Activated CD8-positive, alpha-beta T cell treated with anti-CD3 and anti-CD28 coated beads for 36 hours (primary cell): ENCODE measurements at regions not wholly inside any gene's neighbourhood (a gene's known extent, or its start where the extent isn't known, plus 50 kb on each side); places are given as distances from the start of the nearest gene placed in this dataset.
A peak's percentile ranks its signal among the peaks of the same experiment; 100 is the strongest.
"Not testable (repeated sequence)": the region's sequence is repeated elsewhere in the genome, so short reads cannot be mapped to it uniquely, and the experiment has no call there.

Source experiments
- ATAC-seq: fragments of 200-7000 bp; cut with Tn5 transposase; one replicate; pipeline ENCODE4 v1.10.0; 2021; ENCODE audit warnings: mild to moderate bottlenecking, moderate library complexity
- CTCF ChIA-PET: fragments of 350-600 bp; sonication (Branson Sonifier 250); formaldehyde crosslinking; loops from one replicate; lab custom pipeline; 2021; ENCODE audit warnings: antibody characterized with exemption; lab: Charles Lee
- POLR2A ChIA-PET: fragments of 350-600 bp; sonication (Branson Sonifier 250); formaldehyde crosslinking; loops from one replicate; lab custom pipeline; 2021; ENCODE audit warnings: antibody characterized with exemption; lab: Charles Lee
- DNase-seq: peaks from one replicate; pipeline ENCODE4 v3.0.0-alpha.2; 2020
- H3K27ac Mint-ChIP-seq: one replicate; pipeline ENCODE4 v1.8.0; 2021; ENCODE audit warnings: mild to moderate bottlenecking, mixed read lengths
- H3K27me3 Mint-ChIP-seq: one replicate; pipeline ENCODE4 v1.8.0; 2021; ENCODE audit warnings: mixed read lengths
- H3K36me3 Mint-ChIP-seq: one replicate; pipeline ENCODE4 v1.8.0; 2021; ENCODE audit warnings: low read depth, mixed read lengths
- H3K4me1 Mint-ChIP-seq: one replicate; pipeline ENCODE4 v1.8.0; 2021; ENCODE audit warnings: low read depth, mixed read lengths
- H3K4me3 Mint-ChIP-seq: one replicate; pipeline ENCODE4 v1.8.0; 2021; ENCODE audit warnings: mild to moderate bottlenecking, moderate library complexity, mixed read lengths
- H3K9me3 Mint-ChIP-seq: one replicate; pipeline ENCODE4 v1.8.0; 2021; ENCODE audit warnings: mixed read lengths
- CTCF ChIP-seq: fragments of 200-600 bp; IDR thresholded peaks from one replicate; pipeline ENCODE4 v1.8.0; 2022; ENCODE audit warnings: antibody characterized with exemption, mild to moderate bottlenecking
- intact Hi-C: fragments of 100-400 bp; cut with micrococcal nuclease; formaldehyde crosslinking; loops from one replicate; pipeline ENCODE4 v1.10.0; 2022

- ChIA-PET POLR2A (no interaction called here), CTCF (no interaction called here)
Measured at GRCh38 chr4:104915864-104916263, 230.8 kb upstream of the TET2 start.

DNA sequence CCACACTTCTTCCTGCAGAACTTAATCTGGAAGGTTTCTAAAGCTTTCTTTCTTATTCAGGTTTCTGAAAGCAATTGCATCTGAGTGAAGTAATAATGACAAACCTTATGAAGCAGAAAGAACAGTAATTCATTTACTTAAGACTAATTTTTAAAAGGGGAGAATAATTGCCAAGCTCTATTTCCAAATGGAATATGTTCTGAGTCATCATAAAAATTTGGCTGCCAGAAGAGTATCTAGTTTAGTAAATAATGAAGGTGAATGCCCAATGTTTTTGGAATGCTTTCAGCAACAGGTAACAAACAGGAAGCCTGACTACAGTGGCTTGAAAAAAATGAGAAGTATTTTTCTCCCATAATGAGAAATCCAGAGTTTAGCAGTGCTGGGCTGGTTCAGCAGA, 227.3 kb upstream of the TET2 start:
- Mint-ChIP-seq H3K4me1 (peaks cover 8% of the 10 kb centered on the region), H3K9me3 (no peaks in the 10 kb centered on the region), H3K27me3 (no peaks in the 10 kb centered on the region), H3K4me3 (no peak overlapping the region), H3K27ac (no peak overlapping the region), H3K36me3 (no peaks in the 10 kb centered on the region)
- intact Hi-C loops: no loop called here
- POLR2A ChIA-PET: no interaction called here
- CTCF ChIA-PET: interaction anchor here (0.8 to 2.3 kb wide), 3 partner anchors 8 to 554 kb away, joined by 3 to 8 read pairs (median 6); partner anchors contain the start of gene PPA2
- ATAC-seq: no peak
- no peak for DNase-seq
- TF ChIP-seq CTCF: no peak

More at GRCh38 chr4:104915864-104916263, 230.8 kb upstream of the TET2 start:
- H3K4me1 Mint-ChIP-seq: peaks cover 8% of the 10 kb centered on the region
- DNase-seq (no peak), ATAC-seq (no peak)
- H3K36me3 Mint-ChIP-seq: no peaks in the 10 kb centered on the region
- H3K27ac Mint-ChIP-seq: no peak overlapping the region
- H3K4me3 Mint-ChIP-seq: no peak overlapping the region
- no peak for TF ChIP-seq CTCF
- H3K9me3 Mint-ChIP-seq: peaks cover 2% of the 10 kb centered on the region
- intact Hi-C loops: no loop called here
- H3K27me3 Mint-ChIP-seq: no peaks in the 10 kb centered on the region

- POLR2A ChIA-PET: interaction anchor here (0.8 kb wide), 1 partner anchor 217 kb away, joined by 3 read pairs; no protein-coding TSS in a partner anchor
- no peak for TF ChIP-seq CTCF
- peaks cover 8% of the 10 kb centered on the region for H3K36me3 Mint-ChIP-seq
- H3K4me3 Mint-ChIP-seq: no peak overlapping the region
- DNase-seq: no peak
- intact Hi-C loops: loop anchor here (5.0 to 10.0 kb wide), 3 partner anchors 37 to 545 kb away; partner anchors contain the start of genes PPA2 and TET2
- CTCF ChIA-PET: interaction anchor here (1.2 kb wide), 1 partner anchor 10 kb away, joined by 3 read pairs; no protein-coding TSS in a partner anchor
- peaks cover 12% of the 10 kb centered on the region for H3K9me3 Mint-ChIP-seq
- H3K27me3 Mint-ChIP-seq: no peaks in the 10 kb centered on the region
- no peak overlapping the region for H3K27ac Mint-ChIP-seq
- H3K4me1 Mint-ChIP-seq: peaks cover 40% of the 10 kb centered on the region
- ATAC-seq: no peak
Measured at GRCh38 chr4:104930298-104930697, 216.4 kb upstream of the TET2 start.

DNA sequence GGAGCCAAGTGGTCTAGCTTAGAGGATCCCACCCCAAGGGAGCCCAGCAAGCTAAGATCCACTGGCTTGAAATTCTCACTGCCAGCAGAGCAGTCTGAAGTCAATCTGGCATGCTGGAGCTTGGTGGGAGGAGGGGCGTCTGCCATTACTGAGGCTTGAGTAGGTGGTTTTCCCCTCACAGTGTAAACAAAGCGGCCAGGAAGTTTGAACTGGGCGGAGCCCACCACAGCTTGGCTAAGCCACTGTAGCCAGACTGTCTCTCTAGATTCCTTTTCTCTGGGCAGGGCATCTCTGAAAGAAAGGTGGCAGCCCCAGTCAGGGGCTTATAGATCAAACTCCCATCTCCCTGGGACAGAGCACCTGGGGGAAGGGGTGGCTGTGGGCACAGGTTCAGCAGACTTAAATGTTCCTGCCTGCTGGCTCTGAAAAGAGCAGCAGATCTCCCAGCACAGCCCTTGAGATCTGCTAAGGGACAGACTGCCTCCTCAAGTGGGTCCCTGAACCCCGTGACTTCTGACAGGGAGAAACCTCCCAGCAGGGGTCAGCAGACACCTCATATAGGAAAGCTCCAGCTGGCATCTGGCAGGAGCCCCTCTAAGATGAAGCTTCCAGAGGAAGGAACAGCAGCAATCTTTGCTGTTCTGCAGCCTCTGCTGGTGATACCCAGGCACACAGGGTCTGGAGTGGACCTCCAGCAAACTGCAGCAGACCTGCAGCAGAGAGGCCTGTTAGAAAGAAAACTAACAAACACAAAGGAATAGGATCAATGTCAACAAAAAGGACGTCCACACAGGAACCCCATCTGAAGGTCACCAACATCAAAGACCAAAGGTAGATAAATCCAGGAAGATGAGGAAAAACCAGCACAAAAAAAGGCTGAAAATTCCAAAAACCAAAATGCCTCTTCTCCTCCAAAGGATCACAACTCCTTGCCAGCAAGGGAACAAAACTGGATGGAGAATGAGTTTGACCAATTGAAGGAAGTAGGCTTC, 215.6 kb upstream of the TET2 start:
- POLR2A ChIA-PET: interaction anchor here (0.6 to 1.1 kb wide), 3 partner anchors 10 to 290 kb away, joined by 3 read pairs; no protein-coding TSS in a partner anchor
- DNase-seq (peak; percentile 70), ATAC-seq (peak; percentile 49)
- intact Hi-C loops: loop anchor here (5.0 to 10.0 kb wide), 3 partner anchors 36 to 544 kb away; partner anchors contain the start of genes PPA2 and TET2
- CTCF ChIA-PET: interaction anchor here (0.6 to 1.2 kb wide), 4 partner anchors 10 to 523 kb away, joined by 3 read pairs; no protein-coding TSS in a partner anchor
- H3K27me3 Mint-ChIP-seq, H3K4me3 Mint-ChIP-seq, H3K36me3 Mint-ChIP-seq: not testable (repeated sequence)
- peaks cover 15% of the 10 kb centered on the region for H3K9me3 Mint-ChIP-seq
- peak; percentile 31 for TF ChIP-seq CTCF
- peak overlapping the region; percentile 73 for H3K27ac Mint-ChIP-seq
- H3K4me1 Mint-ChIP-seq: peaks cover 40% of the 10 kb centered on the region
